ENCODE measurements at regions not wholly inside any gene's neighbourhood (a gene's known extent, or its start where the extent isn't known, plus 50 kb on each side); places are given as distances from the start of the nearest gene placed in this dataset.

GRCh38 chr1:185565302-185565701 is 168.9 kb upstream of the HMCN1 start:
- ChIA-PET POLR2A (no interaction called here), CTCF (interaction anchor here (1.1 to 1.8 kb wide), 3 partner anchors 20 to 116 kb away, joined by 3 to 7 read pairs (median 3); no protein-coding TSS in a partner anchor)
- H3K4me3 ChIP-seq = no peak overlapping the region
- 54% methylated on average over 5 of the region's 5 CpGs for WGBS (ENCODE audit: missing lambda C conversion rate)
- H3K4me1 ChIP-seq = peaks cover 4% of the 10 kb centered on the region; the same call in 1 of the 3 replicates
- H3K4me2 ChIP-seq = peak overlapping the region; percentile 22; the same call in 1 of the 3 replicates
- peak; percentile 13 for FAIRE-seq
- peak overlapping the region in 1 of 2 experiments; percentile 38; a peak in 3 of 6 replicates for H3K27ac ChIP-seq
- H3K9me3 ChIP-seq = no peaks in the 10 kb centered on the region
- ATAC-seq = peak in 1 of 2 experiments; percentile 48; a peak in 3 of 6 replicates
- TF ChIP-seq RARB (CRISPR knock-in tag; IDR thresholded peaks at IDR 0.05) (no peak), FOSL2 (IDR thresholded peaks at IDR 0.05) (no peak), FOSL2 (CRISPR knock-in tag; IDR thresholded peaks at IDR 0.05) (peak; percentile 29), TFCP2L1 (CRISPR knock-in tag; IDR thresholded peaks at IDR 0.05) (no peak), GATA3 (IDR thresholded peaks at IDR 0.05; ENCODE audit: borderline replicate concordance) (peak; percentile 66; the same call in 1 of the 2 replicates), ESRRA (IDR thresholded peaks at IDR 0.05; ENCODE audit: borderline replicate concordance, low read length) (no peak), RFX5 (IDR thresholded peaks at IDR 0.05) (no peak)
- DNase-seq (ENCODE audit: low read depth in 1 of 2, low spot score in 1 of 2) = peak in 1 of 2 experiments; percentile 49

- no peak for ATAC-seq
- CTCF ChIA-PET = interaction anchor here (1.1 to 1.8 kb wide), 2 partner anchors 64 to 116 kb away, joined by 3 to 7 read pairs; no protein-coding TSS in a partner anchor
- H3K4me3 ChIP-seq = no peak overlapping the region
- TF ChIP-seq POLR2A (IDR thresholded peaks at IDR 0.05; ENCODE audit: low read length) = no peak
- no peak for TF ChIP-seq ZSCAN20 (CRISPR knock-in tag; IDR thresholded peaks at IDR 0.05)
- no peak for TF ChIP-seq BCL3 (IDR thresholded peaks at IDR 0.05)
- no peak for TF ChIP-seq CHD2 (IDR thresholded peaks at IDR 0.05; ENCODE audit: low read length, partially characterized antibody)
- TF ChIP-seq ATOH8 (CRISPR knock-in tag; IDR thresholded peaks at IDR 0.05; ENCODE audit: low read depth) = no peak
- TF ChIP-seq KDM1A (IDR thresholded peaks at IDR 0.05; ENCODE audit: low read depth) = no peak
- TF ChIP-seq MAFK (IDR thresholded peaks at IDR 0.05; ENCODE audit: partially characterized antibody) = no peak
- no peak for TF ChIP-seq HDAC2 (IDR thresholded peaks at IDR 0.05)
- TF ChIP-seq HOXB13 (CRISPR knock-in tag; IDR thresholded peaks at IDR 0.05; ENCODE audit: low read depth) = no peak
- TF ChIP-seq RCOR1 (IDR thresholded peaks at IDR 0.05; ENCODE audit: low read depth, low read length) = no peak
- TF ChIP-seq FOXS1 (CRISPR knock-in tag; IDR thresholded peaks at IDR 0.05) = no peak
- no peak for TF ChIP-seq FOSB (CRISPR knock-in tag; IDR thresholded peaks at IDR 0.05)
- peaks cover 4% of the 10 kb centered on the region; the same call in 1 of the 3 replicates for H3K4me1 ChIP-seq
- FAIRE-seq = no peak
- H3K9me3 ChIP-seq = no peaks in the 10 kb centered on the region
- H3K27ac ChIP-seq = peak overlapping the region; percentile 23; a peak in 3 of 6 replicates
- POLR2A ChIA-PET = no interaction called here
- no peak for DNase-seq (ENCODE audit: low read depth in 1 of 2, low spot score in 1 of 2)
- peak overlapping the region; percentile 22; the same call in 1 of the 3 replicates for H3K4me2 ChIP-seq
- WGBS (ENCODE audit: missing lambda C conversion rate) = 85% methylated on average over 1 of the region's 1 CpG
Measured at GRCh38 chr1:185564816-185565215, 169.4 kb upstream of the HMCN1 start.

- 82% methylated on average over 6 of the region's 6 CpGs for WGBS (ENCODE audit: missing lambda C conversion rate)
- Histone ChIP-seq H3K4me3 (no peak overlapping the region), H3K27ac (no peak overlapping the region), H3K4me2 (no peak overlapping the region), H3K4me1 (peaks cover 10% of the 10 kb centered on the region; the same call in 1 of the 3 replicates), H3K9me3 (no peaks in the 10 kb centered on the region)
- ATAC-seq = no peak
- ChIA-PET POLR2A (no interaction called here), CTCF (interaction anchor here (1.0 kb wide), 1 partner anchor 20 kb away, joined by 3 read pairs; no protein-coding TSS in a partner anchor)
- TF ChIP-seq BHLHE40 (IDR thresholded peaks at IDR 0.05; ENCODE audit: low read depth, low read length) (no peak), FOXS1 (CRISPR knock-in tag; IDR thresholded peaks at IDR 0.05) (no peak), MAFK (IDR thresholded peaks at IDR 0.05; ENCODE audit: partially characterized antibody) (no peak), POLR2A (IDR thresholded peaks at IDR 0.05; ENCODE audit: low read length) (no peak), HEYL (CRISPR knock-in tag; IDR thresholded peaks at IDR 0.05) (no peak), HMGXB4 (CRISPR knock-in tag; IDR thresholded peaks at IDR 0.05; ENCODE audit: borderline replicate concordance) (no peak), MAX (IDR thresholded peaks at IDR 0.05) (no peak)
- no peak for FAIRE-seq
- no peak for DNase-seq (ENCODE audit: low read depth in 1 of 2, low spot score in 1 of 2)
Measured at GRCh38 chr1:185562461-185563359, 171.5 kb upstream of the HMCN1 start.
